SK-N-SH (cell line): ENCODE measurements at regions not wholly inside any gene's neighbourhood (a gene's known extent, or its start where the extent isn't known, plus 50 kb on each side); places are given as distances from the start of the nearest gene placed in this dataset.

Source experiments
- CTCF ChIA-PET: fragments of 300-600, 350-600 bp; formaldehyde crosslinking; extraction: SDS; loops from one replicate; lab custom pipeline; 2021; lab: Yijun Ruan, JAX
- POLR2A ChIA-PET: fragments of 350-600 bp; sonication (Branson Sonifier 250); formaldehyde crosslinking; extraction: SDS; loops from one replicate; lab custom pipeline; 2020; ENCODE audit warnings: antibody characterized with exemption, inconsistent platforms; lab: Yijun Ruan, JAX
- DNase-seq: peaks from one replicate; pipeline ENCODE4 v3.0.0; 2012
- H2AFZ ChIP-seq: fragments of 200-600 bp; sonication (generic); 2 replicates; pipeline ENCODE4 v1.8.1; 2016; ENCODE audit warnings: antibody characterized with exemption, mild to moderate bottlenecking, low read depth
- H3F3A ChIP-seq: fragments of 200-600 bp; sonication (generic); replicated peaks from 2 replicates; pipeline ENCODE3; 2016; ENCODE audit warnings: antibody characterized with exemption, mild to moderate bottlenecking; ENCODE audit not compliant: insufficient read depth
- H3K27ac ChIP-seq, 2 experiments: fragments of 200-500 bp in 1 of 2; fragments of 200-600 bp in 1 of 2; sonication (Bioruptor generic) in 1 of 2; sonication (generic), shearing (Covaris generic) in 1 of 2; 2 replicates each; pipeline versions ENCODE4 v1.5.1 to v1.6.1; 2014 to 2016; ENCODE audit warnings: low read depth in 2 of 2, inconsistent platforms in 1 of 2, low read length in 1 of 2, mild to moderate bottlenecking in 1 of 2, mixed read lengths in 1 of 2
- H3K27me3 ChIP-seq: fragments of 200-600 bp; sonication (generic), shearing (Covaris generic); 2 replicates; pipeline ENCODE4 v1.6.1; 2016; ENCODE audit warnings: mixed run types; ENCODE audit not compliant: insufficient read depth
- H3K36me3 ChIP-seq, 2 experiments: fragments of 200-500 bp in 1 of 2; fragments of 200-600 bp in 1 of 2; sonication (Bioruptor generic) in 1 of 2; sonication (generic) in 1 of 2; replicated peaks in 1 of 2; 2 replicates each; pipeline versions ENCODE3 to v1.5.1; 2014 to 2016; ENCODE audit warnings: low read length in 1 of 2, mild to moderate bottlenecking in 1 of 2; ENCODE audit not compliant: insufficient read depth in 2 of 2, control insufficient read depth in 1 of 2
- H3K4me1 ChIP-seq, 2 experiments: fragments of 200-500 bp in 1 of 2; fragments of 200-600 bp in 1 of 2; sonication (Bioruptor generic) in 1 of 2; sonication (generic), shearing (Covaris generic) in 1 of 2; 2 replicates each; pipeline versions ENCODE4 v1.5.1 to v1.6.1; 2014 to 2016; ENCODE audit warnings: low read depth in 1 of 2, low read length in 1 of 2, mixed run types in 1 of 2; ENCODE audit not compliant: insufficient read depth in 2 of 2, control insufficient read depth in 1 of 2
- H3K4me2 ChIP-seq: fragments of 200-600 bp; sonication (generic), shearing (Covaris generic); 2 replicates; pipeline ENCODE4 v1.6.1; 2017; ENCODE audit warnings: mixed run types
- H3K4me3 ChIP-seq, 2 experiments: fragments of 200-500 bp in 1 of 2; fragments of 200-600 bp in 1 of 2; sonication (Bioruptor generic) in 1 of 2; sonication (generic), shearing (Covaris generic) in 1 of 2; 2 replicates each; pipeline versions ENCODE4 v1.5.1 to v1.8.1; 2014 to 2016; ENCODE audit warnings: low read depth in 2 of 2, inconsistent platforms in 1 of 2, low read length in 1 of 2, mild to moderate bottlenecking in 1 of 2, mixed read lengths in 1 of 2, moderate library complexity in 1 of 2
- H3K79me2 ChIP-seq: fragments of 200-600 bp; sonication (generic); 2 replicates; pipeline ENCODE4 v1.8.1; 2017; ENCODE audit warnings: mild to moderate bottlenecking; ENCODE audit not compliant: insufficient read depth
- H3K9ac ChIP-seq: fragments of 200-600 bp; sonication (generic); 2 replicates; pipeline ENCODE4 v1.6.1; 2017; ENCODE audit warnings: mixed run types
- H3K9me2 ChIP-seq: fragments of 200-600 bp; sonication (generic); 2 replicates; pipeline ENCODE4 v1.6.1; 2017; ENCODE audit warnings: mixed run types
- H3K9me3 ChIP-seq: fragments of 200-600 bp; sonication (generic); 2 replicates; pipeline ENCODE4 v1.6.1; 2017; ENCODE audit warnings: mixed run types, mild to moderate bottlenecking, moderate library complexity
- H4K20me1 ChIP-seq: fragments of 200-600 bp; sonication (generic); 2 replicates; pipeline ENCODE4 v1.6.1; 2017; ENCODE audit warnings: mild to moderate bottlenecking, mixed run types; ENCODE audit not compliant: insufficient read depth
- CHD2 ChIP-seq: fragments of 150-350 bp; IDR thresholded peaks from 2 replicates; pipeline ENCODE4 v1.6.1; 2018; ENCODE audit warnings: low read length; ENCODE audit not compliant: partially characterized antibody
- CTCF ChIP-seq: fragments of 200-600 bp; sonication (generic); IDR thresholded peaks from 2 replicates; pipeline ENCODE4 v1.6.1; 2017; ENCODE audit warnings: antibody characterized with exemption, mild to moderate bottlenecking, moderate library complexity
- ELF1 ChIP-seq: IDR thresholded peaks from 2 replicates; pipeline ENCODE4 v1.4.0; 2012
- EZH2phosphoT487 ChIP-seq: fragments of 200-600 bp; sonication (generic); IDR thresholded peaks from 2 replicates; pipeline ENCODE4 v1.6.1; 2017; ENCODE audit warnings: low read depth, mixed run types, mild to moderate bottlenecking, antibody characterized with exemption, moderate library complexity, borderline replicate concordance
- FOXJ3 ChIP-seq: sonication (generic); formaldehyde crosslinking; IDR thresholded peaks from 2 replicates; pipeline ENCODE4 v1.5.1; 2020; ENCODE audit warnings: mild to moderate bottlenecking, missing genetic modification reagents
- GABPA ChIP-seq: IDR thresholded peaks from 2 replicates; pipeline ENCODE4 v1.4.0; 2012; ENCODE audit warnings: low read depth, mild to moderate bottlenecking
- GATA2 ChIP-seq: sonication (generic); formaldehyde crosslinking; IDR thresholded peaks from 2 replicates; pipeline ENCODE4 v1.5.0; 2020; ENCODE audit warnings: mild to moderate bottlenecking, missing genetic modification reagents
- MAX ChIP-seq: IDR thresholded peaks from 2 replicates; pipeline ENCODE4 v1.4.0; 2012; ENCODE audit warnings: low read depth
- MEF2A ChIP-seq: IDR thresholded peaks from 2 replicates; pipeline ENCODE4 v1.4.0; 2012; ENCODE audit warnings: low read depth, borderline replicate concordance
- MXI1 ChIP-seq: IDR thresholded peaks from 2 replicates; pipeline ENCODE4 v1.6.1; 2012; ENCODE audit warnings: mild to moderate bottlenecking, low read depth, low read length, improper control_type of control experiment
- NRF1 ChIP-seq: IDR thresholded peaks from 2 replicates; pipeline ENCODE4 v1.6.1; 2012; ENCODE audit warnings: low read depth, mild to moderate bottlenecking, low read length
- RCOR1 ChIP-seq: fragments of 150-350 bp; IDR thresholded peaks from 2 replicates; pipeline ENCODE4 v1.6.1; 2017; ENCODE audit warnings: antibody characterized with exemption, low read length
- REST ChIP-seq: IDR thresholded peaks from 2 replicates; pipeline ENCODE4 v1.6.1; 2012; ENCODE audit warnings: mild to moderate bottlenecking, low read depth, low read length, moderate library complexity
- SIN3A ChIP-seq: IDR thresholded peaks from 2 replicates; pipeline ENCODE4 v1.6.1; 2012; ENCODE audit warnings: low read depth, mild to moderate bottlenecking, low read length, moderate library complexity, borderline replicate concordance
- USF1 ChIP-seq: IDR thresholded peaks from 2 replicates; pipeline ENCODE4 v1.4.0; 2012; ENCODE audit warnings: low read depth, borderline replicate concordance
- YY1 ChIP-seq: IDR thresholded peaks from 2 replicates; pipeline ENCODE4 v1.4.0; 2012; ENCODE audit warnings: low read depth, mild to moderate bottlenecking
- WGBS: methylation state at CpG from one replicate; pipeline ENCODE4 v1.1.6; 2017; ENCODE audit warnings: low lambda C conversion rate; 5-methylcytosine and 5-hydroxymethylcytosine counted together

GRCh38 chr12:127401005-127401404 is 866.0 kb upstream of the TMEM132C start:
- Histone ChIP-seq H3K27me3 (no peaks in the 10 kb centered on the region), H3K4me1 (no peaks in the 10 kb centered on the region; a peak in 1 of 4 replicates), H3K9ac (no peak overlapping the region), H3K79me2 (no peaks in the 10 kb centered on the region), H3F3A (no peaks in the 10 kb centered on the region), H3K36me3 (no peaks in the 10 kb centered on the region), H3K27ac (no peak overlapping the region), H4K20me1 (no peaks in the 10 kb centered on the region), H3K9me2 (no peaks in the 10 kb centered on the region), H2AFZ (no peak overlapping the region)
- 11% methylated on average over 2 of the region's 2 CpGs for WGBS
- no peak for DNase-seq
- POLR2A ChIA-PET: no interaction called here
- TF ChIP-seq FOXJ3 (CRISPR knock-in tag) (no peak), RCOR1 (no peak), CHD2 (no peak), NRF1 (no peak), GABPA (no peak), GATA2 (CRISPR knock-in tag) (no peak), MEF2A (no peak), CTCF (no peak), REST (no peak), EZH2phosphoT487 (no peak), MAX (no peak), USF1 (no peak), ELF1 (no peak), SIN3A (no peak), YY1 (no peak), MXI1 (no peak)
- TF ChIP-seq, all 33 proteins: peak for 0
- CTCF ChIA-PET: no interaction called here
- Histone ChIP-seq H3K9me3 (0 out of 2 replicates have a peak, but pooled peaks cover 4% of the 10 kb centered on the region), H3K4me3 (no peak overlapping the region), H3K4me2 (no peak overlapping the region)
